ENCODE measurements at regions not wholly inside any gene's neighbourhood (a gene's known extent, or its start where the extent isn't known, plus 50 kb on each side); places are given as distances from the start of the nearest gene placed in this dataset.

- DNase-seq, result no peak
These were observed 560.0 kb upstream of the KCNMB2 start for GRCh38 chr3:177976241-177976640.

GRCh38 chr3:177976866-177977265, 559.4 kb upstream of the KCNMB2 start:
- no peak for DNase-seq

GRCh38 chr3:177977381-177978158, 558.7 kb upstream of the KCNMB2 start:
- no peak for DNase-seq

GRCh38 chr3:177978946-177979345, 557.3 kb upstream of the KCNMB2 start:
- DNase-seq, result no peak

GRCh38 chr3:177979703-177980102, 556.5 kb upstream of the KCNMB2 start:
- no peak for DNase-seq

- no peak for DNase-seq
These were observed 554.7 kb upstream of the KCNMB2 start for GRCh38 chr3:177981576-177981975.

GRCh38 chr3:177982034-177982433, 554.2 kb upstream of the KCNMB2 start:
- no peak for DNase-seq

GRCh38 chr3:177983320-177983719, 552.9 kb upstream of the KCNMB2 start:
- DNase-seq, result no peak

GRCh38 chr3:177992993-177993970, 543.0 kb upstream of the KCNMB2 start:
- no peak for DNase-seq

GRCh38 chr3:177994976-177995375, 541.3 kb upstream of the KCNMB2 start:
- no peak for DNase-seq

GRCh38 chr3:177995381-177996085, 540.7 kb upstream of the KCNMB2 start:
- no peak for DNase-seq

GRCh38 chr3:178001670-178002101, 534.5 kb upstream of the KCNMB2 start:
- no peak for DNase-seq

- no peak for DNase-seq
These were observed 534.1 kb upstream of the KCNMB2 start for GRCh38 chr3:178002113-178002512.

- DNase-seq, result no peak
These were observed 532.5 kb upstream of the KCNMB2 start for GRCh38 chr3:178003756-178004155.

- no peak for DNase-seq
These were observed 530.3 kb upstream of the KCNMB2 start for GRCh38 chr3:178005961-178006360.

- no peak for DNase-seq
These were observed 525.9 kb upstream of the KCNMB2 start for GRCh38 chr3:178010306-178010705.

GRCh38 chr3:178019645-178020044, 516.6 kb upstream of the KCNMB2 start:
- DNase-seq, result no peak

GRCh38 chr3:178022599-178022998, 513.6 kb upstream of the KCNMB2 start:
- DNase-seq, result no peak

GRCh38 chr3:178028933-178029332, 507.3 kb upstream of the KCNMB2 start:
- DNase-seq, result no peak

GRCh38 chr3:178036451-178037144, 499.6 kb upstream of the KCNMB2 start:
- DNase-seq, result no peak

GRCh38 chr3:178041931-178042330, 494.3 kb upstream of the KCNMB2 start:
- no peak for DNase-seq

All from hypothalamus (tissue), 51 donors.